Kidney epithelial cell (primary cell): ENCODE measurements at regions not wholly inside any gene's neighbourhood (a gene's known extent, or its start where the extent isn't known, plus 50 kb on each side); places are given as distances from the start of the nearest gene placed in this dataset.

Experiments
- DNase-seq: peaks from one replicate; pipeline ENCODE4 v3.0.0-alpha.2; 2010; ENCODE audit warnings: low read depth
- H3K27me3 ChIP-seq: 2 replicates; pipeline ENCODE4 v1.6.0; 2011; ENCODE audit warnings: low read length; ENCODE audit not compliant: control insufficient read depth, insufficient read depth
- H3K36me3 ChIP-seq: 2 replicates; pipeline ENCODE4 v1.5.1; 2011; ENCODE audit warnings: low read length; ENCODE audit not compliant: control insufficient read depth, insufficient read depth
- H3K4me3 ChIP-seq: 2 replicates; pipeline ENCODE4 v1.5.1; 2011; ENCODE audit warnings: low read depth, mild to moderate bottlenecking, control low read depth, low read length
- CTCF ChIP-seq: IDR thresholded peaks from 2 replicates; pipeline ENCODE4 v1.5.1; 2011; ENCODE audit warnings: mild to moderate bottlenecking, moderate library complexity, low read length, control low read depth, inconsistent platforms; ENCODE audit not compliant: insufficient read depth, poor library complexity, severe bottlenecking

GRCh38 chr4:110821186-110821585, 198.3 kb upstream of the PITX2 start:
- no peak for TF ChIP-seq CTCF
- no peak for DNase-seq

GRCh38 chr4:110823251-110823650, 200.4 kb upstream of the PITX2 start:
- Histone ChIP-seq H3K27me3 (no peaks in the 10 kb centered on the region), H3K36me3 (no peaks in the 10 kb centered on the region), H3K4me3 (no peak overlapping the region)
- no peak for TF ChIP-seq CTCF
- peak; percentile 4 for DNase-seq

More at GRCh38 chr4:110821186-110821585, 198.3 kb upstream of the PITX2 start:
- Histone ChIP-seq H3K36me3 (no peaks in the 10 kb centered on the region), H3K27me3 (no peaks in the 10 kb centered on the region), H3K4me3 (no peak overlapping the region)

- DNase-seq, result no peak
- no peaks in the 10 kb centered on the region for H3K27me3 ChIP-seq
- TF ChIP-seq CTCF, result no peak
- H3K36me3 ChIP-seq, result no peaks in the 10 kb centered on the region
- H3K4me3 ChIP-seq, result no peak overlapping the region
Measured at GRCh38 chr4:110824344-110824743, 201.5 kb upstream of the PITX2 start.

GRCh38 chr4:110826656-110827055, 203.8 kb upstream of the PITX2 start:
- no peak for TF ChIP-seq CTCF
- Histone ChIP-seq H3K27me3 (no peaks in the 10 kb centered on the region), H3K36me3 (no peaks in the 10 kb centered on the region), H3K4me3 (no peak overlapping the region)
- DNase-seq, result no peak

GRCh38 chr4:110830461-110830860, 207.6 kb upstream of the PITX2 start:
- Histone ChIP-seq H3K27me3 (no peaks in the 10 kb centered on the region), H3K4me3 (no peak overlapping the region), H3K36me3 (no peaks in the 10 kb centered on the region)
- DNase-seq, result no peak
- no peak for TF ChIP-seq CTCF

- peaks cover 1% of the 10 kb centered on the region for H3K36me3 ChIP-seq
- H3K4me3 ChIP-seq, result no peak overlapping the region
- H3K27me3 ChIP-seq, result no peaks in the 10 kb centered on the region
- DNase-seq, result no peak
- TF ChIP-seq CTCF, result no peak
Measured at GRCh38 chr4:110837896-110838450, 215.1 kb upstream of the PITX2 start.
